Loucy (cell line): ENCODE measurements at regions not wholly inside any gene's neighbourhood (a gene's known extent, or its start where the extent isn't known, plus 50 kb on each side); places are given as distances from the start of the nearest gene placed in this dataset.

Experiments used
- EZH2phosphoT487 ChIP-seq: fragments of 200-600 bp; IDR thresholded peaks from 2 replicates; pipeline ENCODE4 v1.6.1; 2018; ENCODE audit warnings: antibody characterized with exemption, mild to moderate bottlenecking, moderate library complexity, borderline replicate concordance
- TF ChIP-seq, protein P1 (sequence below): fragments of 200-600 bp; sonication (generic); conservative IDR thresholded peaks from 2 replicates; pipeline ENCODE4 v1.5.1; 2014; ENCODE audit warnings: mild to moderate bottlenecking, antibody characterized with exemption, low read length

DNA sequence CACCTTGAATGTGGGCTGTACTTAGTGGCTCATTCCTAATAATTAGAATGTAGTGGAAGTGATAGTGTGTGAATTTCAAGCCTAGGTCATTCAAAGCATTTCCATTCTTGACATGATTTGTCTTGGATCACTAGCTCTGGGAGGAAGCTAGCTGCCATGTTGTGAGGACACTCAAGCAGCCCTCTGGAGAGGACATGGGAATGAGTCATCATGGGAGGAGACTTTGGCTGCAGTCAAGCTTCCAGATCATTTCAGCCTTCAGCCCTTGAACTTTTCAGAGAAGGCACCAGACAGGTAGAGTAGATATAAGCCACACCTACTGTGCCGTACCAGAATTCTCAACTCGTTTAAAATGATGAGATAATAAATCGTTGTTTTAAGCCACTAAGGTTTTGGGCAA, 506.9 kb downstream of the ZNF608 start:
- TF ChIP-seq EZH2phosphoT487: no peak
- TF ChIP-seq, protein P1, sequence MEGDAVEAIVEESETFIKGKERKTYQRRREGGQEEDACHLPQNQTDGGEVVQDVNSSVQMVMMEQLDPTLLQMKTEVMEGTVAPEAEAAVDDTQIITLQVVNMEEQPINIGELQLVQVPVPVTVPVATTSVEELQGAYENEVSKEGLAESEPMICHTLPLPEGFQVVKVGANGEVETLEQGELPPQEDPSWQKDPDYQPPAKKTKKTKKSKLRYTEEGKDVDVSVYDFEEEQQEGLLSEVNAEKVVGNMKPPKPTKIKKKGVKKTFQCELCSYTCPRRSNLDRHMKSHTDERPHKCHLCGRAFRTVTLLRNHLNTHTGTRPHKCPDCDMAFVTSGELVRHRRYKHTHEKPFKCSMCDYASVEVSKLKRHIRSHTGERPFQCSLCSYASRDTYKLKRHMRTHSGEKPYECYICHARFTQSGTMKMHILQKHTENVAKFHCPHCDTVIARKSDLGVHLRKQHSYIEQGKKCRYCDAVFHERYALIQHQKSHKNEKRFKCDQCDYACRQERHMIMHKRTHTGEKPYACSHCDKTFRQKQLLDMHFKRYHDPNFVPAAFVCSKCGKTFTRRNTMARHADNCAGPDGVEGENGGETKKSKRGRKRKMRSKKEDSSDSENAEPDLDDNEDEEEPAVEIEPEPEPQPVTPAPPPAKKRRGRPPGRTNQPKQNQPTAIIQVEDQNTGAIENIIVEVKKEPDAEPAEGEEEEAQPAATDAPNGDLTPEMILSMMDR: no peak
